HL-60 (cell line): ENCODE measurements at regions not wholly inside any gene's neighbourhood (a gene's known extent, or its start where the extent isn't known, plus 50 kb on each side); places are given as distances from the start of the nearest gene placed in this dataset.

Source experiments
- DNase-seq, 2 experiments: peaks; one replicate each; pipeline ENCODE4 v3.0.0-alpha.2; 2010 to 2020; ENCODE audit warnings: low read depth in 1 of 2, low spot score in 1 of 2
- H3K27ac ChIP-seq: fragments of 250-450 bp; sonication (Bioruptor Pico); replicated peaks from 2 replicates; pipeline ENCODE4 v1.5.1; 2020; ENCODE audit warnings: mild to moderate bottlenecking, moderate library complexity
- H3K27me3 ChIP-seq: fragments of 250-450 bp; sonication (Bioruptor Pico); 2 replicates; pipeline ENCODE4 v1.5.1; 2021; ENCODE audit warnings: mild to moderate bottlenecking, moderate library complexity; ENCODE audit not compliant: insufficient read depth, poor library complexity, severe bottlenecking
- H3K4me3 ChIP-seq: replicated peaks from 2 replicates; pipeline ENCODE4 v1.5.1; 2011; ENCODE audit warnings: mild to moderate bottlenecking, control low read depth, low read length; ENCODE audit not compliant: insufficient read depth
- GABPA ChIP-seq: IDR thresholded peaks from 2 replicates; pipeline ENCODE4 v1.6.1; 2012; ENCODE audit warnings: low read depth
- POLR2AphosphoS5 ChIP-seq: IDR thresholded peaks from 2 replicates; pipeline ENCODE4 v1.6.1; 2012; ENCODE audit warnings: low read depth
- SPI1 ChIP-seq: IDR thresholded peaks from 2 replicates; pipeline ENCODE4 v1.6.1; 2012; ENCODE audit warnings: low read depth, mild to moderate bottlenecking, borderline replicate concordance
- TF ChIP-seq, protein P1 (sequence below): IDR thresholded peaks from one replicate; pipeline ENCODE4 v1.5.1; 2011; ENCODE audit warnings: low read length, control low read depth, inconsistent platforms; ENCODE audit not compliant: insufficient read depth
- TF ChIP-seq, protein P2 (sequence below): IDR thresholded peaks from 2 replicates; pipeline ENCODE4 v1.6.1; 2012; ENCODE audit warnings: low read depth; ENCODE audit not compliant: insufficient replicate concordance

DNA sequence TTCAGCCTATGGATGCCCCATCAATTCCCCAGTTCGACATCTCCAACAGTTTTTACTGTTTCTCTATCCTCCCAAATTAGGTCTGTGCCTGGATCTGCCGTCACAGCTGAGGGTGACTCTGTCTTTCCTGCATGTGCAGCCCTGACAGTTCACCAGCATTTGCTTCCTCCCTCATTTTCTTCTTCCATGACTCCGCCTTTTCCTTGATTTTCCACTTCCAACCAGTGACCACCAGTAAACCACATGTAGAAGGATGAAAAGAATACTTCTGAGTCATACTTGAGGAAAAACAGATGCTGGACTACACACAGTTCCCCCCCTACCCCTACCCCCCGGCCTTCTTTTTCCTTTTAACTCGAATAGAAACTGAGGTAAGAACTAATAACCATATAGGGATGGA, 311.8 kb upstream of the POM121L12 start:
- Histone ChIP-seq H3K27ac (no peak overlapping the region), H3K27me3 (no peaks in the 10 kb centered on the region)

DNA sequence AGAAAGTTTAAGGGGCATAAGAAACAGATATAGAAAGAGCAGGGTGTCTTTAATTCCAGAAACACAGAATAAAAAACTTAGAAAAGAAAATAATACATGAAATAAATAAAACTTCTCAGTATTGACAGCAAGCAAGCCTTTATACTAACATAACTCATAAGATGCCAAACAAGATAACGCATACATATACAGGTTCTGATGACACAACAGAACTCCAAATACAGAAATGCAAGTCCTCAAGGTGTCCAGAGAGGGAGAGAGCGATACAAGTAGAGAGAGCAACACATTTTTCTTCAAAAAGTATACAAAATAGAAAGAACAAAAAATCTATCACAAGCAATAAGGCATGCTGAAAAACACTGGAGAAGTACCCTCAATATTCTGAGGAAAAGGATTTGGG, 314.6 kb upstream of the POM121L12 start:
- Histone ChIP-seq H3K27ac (no peak overlapping the region), H3K27me3 (no peaks in the 10 kb centered on the region), H3K4me3 (no peak overlapping the region)
- DNase-seq, result no peak
- TF ChIP-seq, protein P1, sequence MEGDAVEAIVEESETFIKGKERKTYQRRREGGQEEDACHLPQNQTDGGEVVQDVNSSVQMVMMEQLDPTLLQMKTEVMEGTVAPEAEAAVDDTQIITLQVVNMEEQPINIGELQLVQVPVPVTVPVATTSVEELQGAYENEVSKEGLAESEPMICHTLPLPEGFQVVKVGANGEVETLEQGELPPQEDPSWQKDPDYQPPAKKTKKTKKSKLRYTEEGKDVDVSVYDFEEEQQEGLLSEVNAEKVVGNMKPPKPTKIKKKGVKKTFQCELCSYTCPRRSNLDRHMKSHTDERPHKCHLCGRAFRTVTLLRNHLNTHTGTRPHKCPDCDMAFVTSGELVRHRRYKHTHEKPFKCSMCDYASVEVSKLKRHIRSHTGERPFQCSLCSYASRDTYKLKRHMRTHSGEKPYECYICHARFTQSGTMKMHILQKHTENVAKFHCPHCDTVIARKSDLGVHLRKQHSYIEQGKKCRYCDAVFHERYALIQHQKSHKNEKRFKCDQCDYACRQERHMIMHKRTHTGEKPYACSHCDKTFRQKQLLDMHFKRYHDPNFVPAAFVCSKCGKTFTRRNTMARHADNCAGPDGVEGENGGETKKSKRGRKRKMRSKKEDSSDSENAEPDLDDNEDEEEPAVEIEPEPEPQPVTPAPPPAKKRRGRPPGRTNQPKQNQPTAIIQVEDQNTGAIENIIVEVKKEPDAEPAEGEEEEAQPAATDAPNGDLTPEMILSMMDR, result no peak
- TF ChIP-seq, protein P2, sequence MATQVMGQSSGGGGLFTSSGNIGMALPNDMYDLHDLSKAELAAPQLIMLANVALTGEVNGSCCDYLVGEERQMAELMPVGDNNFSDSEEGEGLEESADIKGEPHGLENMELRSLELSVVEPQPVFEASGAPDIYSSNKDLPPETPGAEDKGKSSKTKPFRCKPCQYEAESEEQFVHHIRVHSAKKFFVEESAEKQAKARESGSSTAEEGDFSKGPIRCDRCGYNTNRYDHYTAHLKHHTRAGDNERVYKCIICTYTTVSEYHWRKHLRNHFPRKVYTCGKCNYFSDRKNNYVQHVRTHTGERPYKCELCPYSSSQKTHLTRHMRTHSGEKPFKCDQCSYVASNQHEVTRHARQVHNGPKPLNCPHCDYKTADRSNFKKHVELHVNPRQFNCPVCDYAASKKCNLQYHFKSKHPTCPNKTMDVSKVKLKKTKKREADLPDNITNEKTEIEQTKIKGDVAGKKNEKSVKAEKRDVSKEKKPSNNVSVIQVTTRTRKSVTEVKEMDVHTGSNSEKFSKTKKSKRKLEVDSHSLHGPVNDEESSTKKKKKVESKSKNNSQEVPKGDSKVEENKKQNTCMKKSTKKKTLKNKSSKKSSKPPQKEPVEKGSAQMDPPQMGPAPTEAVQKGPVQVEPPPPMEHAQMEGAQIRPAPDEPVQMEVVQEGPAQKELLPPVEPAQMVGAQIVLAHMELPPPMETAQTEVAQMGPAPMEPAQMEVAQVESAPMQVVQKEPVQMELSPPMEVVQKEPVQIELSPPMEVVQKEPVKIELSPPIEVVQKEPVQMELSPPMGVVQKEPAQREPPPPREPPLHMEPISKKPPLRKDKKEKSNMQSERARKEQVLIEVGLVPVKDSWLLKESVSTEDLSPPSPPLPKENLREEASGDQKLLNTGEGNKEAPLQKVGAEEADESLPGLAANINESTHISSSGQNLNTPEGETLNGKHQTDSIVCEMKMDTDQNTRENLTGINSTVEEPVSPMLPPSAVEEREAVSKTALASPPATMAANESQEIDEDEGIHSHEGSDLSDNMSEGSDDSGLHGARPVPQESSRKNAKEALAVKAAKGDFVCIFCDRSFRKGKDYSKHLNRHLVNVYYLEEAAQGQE, result no peak
- TF ChIP-seq SPI1, result no peak
- TF ChIP-seq POLR2AphosphoS5, result no peak
- no peak for TF ChIP-seq GABPA

More for the DNA sequence above, 311.8 kb upstream of the POM121L12 start:
- TF ChIP-seq SPI1, result no peak
- no peak for TF ChIP-seq POLR2AphosphoS5
- TF ChIP-seq, protein P1, result no peak
- TF ChIP-seq, protein P2, result no peak
- TF ChIP-seq GABPA, result no peak
- DNase-seq, result no peak
- no peak overlapping the region for H3K4me3 ChIP-seq

DNA sequence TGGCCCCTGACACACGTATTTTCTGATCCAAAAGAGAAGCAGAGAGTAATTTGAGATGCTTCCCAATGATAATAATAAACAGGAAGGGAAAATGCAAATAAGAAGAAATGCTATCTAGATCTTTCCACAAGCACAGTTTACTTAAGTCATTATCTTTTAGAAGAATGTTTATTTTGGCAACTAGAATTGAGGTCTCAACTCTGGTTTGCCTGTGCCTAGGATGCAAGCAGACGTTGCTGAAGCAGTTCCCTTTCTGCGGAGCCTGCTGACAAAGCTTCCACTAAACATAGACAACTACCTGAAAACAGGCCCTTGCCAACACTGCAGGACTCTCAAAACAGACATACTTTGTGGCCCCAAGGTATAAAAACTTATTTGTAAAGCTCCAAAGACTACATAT, 315.8 kb upstream of the POM121L12 start:
- TF ChIP-seq POLR2AphosphoS5, result no peak
- TF ChIP-seq, protein P1, result no peak

DNA sequence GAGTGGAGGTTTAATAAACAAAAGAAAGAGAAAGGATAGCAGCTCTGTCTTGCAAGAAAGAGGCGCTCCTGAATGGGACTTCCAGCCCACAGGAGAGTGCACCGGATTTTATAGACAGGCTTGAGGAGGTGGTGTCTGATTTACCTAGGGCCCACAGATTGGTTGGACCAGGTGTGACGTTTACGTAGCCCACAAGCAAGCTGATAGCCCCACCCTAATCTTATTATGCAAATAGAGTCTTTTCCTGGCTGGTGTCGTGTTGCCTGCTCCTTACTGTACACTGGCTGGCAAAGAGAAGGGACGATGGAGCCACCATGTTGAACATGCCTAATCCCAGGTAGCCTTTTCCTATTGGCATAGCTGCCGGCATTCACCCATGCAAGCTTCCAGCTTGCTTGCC, 319.7 kb upstream of the POM121L12 start:
- TF ChIP-seq POLR2AphosphoS5, result no peak
- TF ChIP-seq, protein P1, result no peak
- TF ChIP-seq, protein P2, result no peak
- TF ChIP-seq GABPA, result no peak
- no peak for TF ChIP-seq SPI1
- H3K4me3 ChIP-seq, result no peak overlapping the region
- H3K27ac ChIP-seq, result no peak overlapping the region
- no peaks in the 10 kb centered on the region for H3K27me3 ChIP-seq
- no peak for DNase-seq

More for the DNA sequence above, 315.8 kb upstream of the POM121L12 start:
- DNase-seq, result no peak
- Histone ChIP-seq H3K27ac (no peak overlapping the region), H3K4me3 (no peak overlapping the region), H3K27me3 (no peaks in the 10 kb centered on the region)
